HG02852 (cell line): ENCODE measurements at regions not wholly inside any gene's neighbourhood (a gene's known extent, or its start where the extent isn't known, plus 50 kb on each side); places are given as distances from the start of the nearest gene placed in this dataset.

ENCODE experiments used
- ATAC-seq: cut with Tn5 transposase; IDR thresholded peaks from one replicate; pipeline ENCODE4 v1.9.1; 2021; ENCODE audit warnings: mild to moderate bottlenecking, moderate library complexity; ENCODE audit not compliant: unreplicated experiment

DNA sequence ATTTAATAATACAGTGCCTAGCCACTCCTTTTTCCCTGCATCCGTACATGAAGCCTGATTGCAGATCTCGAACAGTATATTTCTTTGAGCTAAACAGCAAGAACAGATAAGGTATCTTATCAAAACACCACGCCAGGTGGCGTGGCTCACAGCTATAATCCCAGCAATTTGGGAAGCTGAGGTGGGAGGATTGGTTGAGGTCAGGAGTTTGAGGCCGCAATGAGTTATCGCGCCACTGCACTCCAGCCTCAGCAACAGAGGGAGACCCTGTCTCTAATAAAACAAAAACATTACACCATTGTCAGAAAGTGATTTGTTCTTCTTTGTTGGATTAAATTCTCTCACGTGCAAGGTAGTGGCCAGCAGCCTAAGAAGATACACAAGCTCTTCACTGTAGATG, 291.2 kb upstream of the DMRT1 start:
- ATAC-seq = no peak

DNA sequence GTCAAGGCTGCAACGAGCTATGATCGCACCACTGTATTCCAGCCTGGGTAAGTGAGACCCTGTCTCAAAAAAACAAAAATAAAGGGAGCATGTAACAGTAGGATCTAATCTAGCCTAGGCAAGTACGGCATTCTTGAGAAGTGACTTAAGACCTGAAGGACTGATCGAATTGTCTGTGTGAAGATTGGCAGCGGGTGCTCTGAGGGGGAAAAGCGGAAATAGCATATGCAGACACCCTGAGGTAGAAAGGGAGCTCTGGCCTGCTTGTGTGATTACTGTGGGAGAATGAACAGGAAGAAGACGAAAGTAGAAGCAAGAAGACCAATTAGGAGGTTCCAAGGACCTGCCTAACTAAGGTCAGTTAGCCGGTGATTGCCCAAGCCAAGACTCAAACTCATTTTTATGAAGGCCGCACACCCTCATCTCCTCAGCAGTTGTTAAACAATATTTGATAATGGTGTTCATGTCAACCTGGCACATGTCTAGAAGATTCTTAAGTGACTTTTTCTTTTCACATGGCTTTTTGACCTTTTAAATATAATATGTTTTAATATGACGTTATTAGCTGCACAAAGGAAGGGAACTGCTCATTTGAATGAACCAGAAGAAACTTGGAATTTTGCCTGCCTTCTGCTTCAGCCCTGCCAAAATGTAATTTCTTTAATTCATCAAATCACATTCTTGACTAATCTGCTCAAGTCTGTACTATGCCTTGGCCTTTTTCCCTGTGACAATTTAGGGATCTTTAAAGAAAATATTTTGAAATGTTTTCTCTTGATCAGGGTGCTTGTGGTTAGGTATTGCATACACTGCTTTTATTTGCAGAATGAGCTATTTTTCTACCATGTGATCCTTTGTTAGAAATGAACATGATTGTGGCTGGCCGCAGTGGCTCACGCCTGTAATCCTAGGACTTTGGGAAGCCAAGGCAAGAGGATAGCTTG, 289.2 kb upstream of the DMRT1 start:
- no peak for ATAC-seq

DNA sequence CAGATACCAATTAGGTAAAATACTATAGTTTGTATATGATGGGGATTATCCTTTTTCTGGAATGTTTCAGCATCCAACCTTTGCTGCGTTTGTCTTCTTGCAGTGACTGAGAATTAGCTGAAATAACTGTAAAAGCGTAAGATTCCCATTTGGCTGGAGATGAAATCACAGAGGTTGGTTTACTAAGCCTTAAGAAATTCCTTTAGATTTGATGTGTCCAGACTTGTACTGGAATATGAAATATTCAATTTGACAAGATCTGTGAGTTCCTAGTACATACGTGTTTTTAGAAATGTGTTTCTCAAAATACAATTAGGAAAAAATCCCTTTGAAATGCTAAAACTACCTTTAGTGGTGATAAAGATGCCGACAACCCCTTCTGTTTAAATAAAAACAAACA, 286.0 kb upstream of the DMRT1 start:
- no peak for ATAC-seq

DNA sequence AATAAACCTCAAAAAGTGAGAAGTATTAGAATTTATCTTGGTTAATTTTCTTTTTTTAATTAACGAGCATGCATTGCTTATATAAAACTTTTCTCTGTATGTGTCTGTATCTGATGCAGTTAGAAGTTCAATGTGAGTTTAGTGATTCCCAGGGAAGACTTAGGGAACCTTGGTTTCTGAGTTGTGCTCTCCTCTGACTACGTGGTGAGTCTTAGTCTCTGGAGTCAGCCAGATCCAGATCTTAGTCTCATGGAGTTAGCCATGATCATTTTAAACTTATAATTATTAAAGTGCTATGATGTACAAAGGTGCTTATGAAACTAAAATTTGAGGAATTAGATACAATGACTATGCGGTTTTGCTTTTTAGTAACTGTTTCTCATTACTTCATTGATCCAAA, 285.3 kb upstream of the DMRT1 start:
- ATAC-seq = no peak

DNA sequence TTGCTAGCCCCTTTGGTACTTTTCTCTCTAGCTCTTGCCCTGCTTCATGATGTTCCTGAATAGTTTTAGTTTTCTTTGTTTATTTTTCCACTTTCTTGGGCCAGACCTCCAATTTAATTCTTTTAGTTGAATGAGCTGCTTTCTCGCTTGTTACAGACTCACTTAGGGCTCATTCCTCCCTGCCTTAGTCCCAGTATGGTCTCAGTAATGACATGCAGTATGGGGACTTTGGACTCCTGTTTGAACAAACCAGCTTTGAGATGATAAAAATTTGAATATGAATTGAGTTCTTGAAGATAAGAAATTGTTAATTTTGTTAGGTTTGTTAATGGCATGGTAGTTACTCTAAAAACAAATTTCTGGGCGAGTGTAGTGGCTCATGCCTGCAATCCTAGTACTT, 284.8 kb upstream of the DMRT1 start:
- no peak for ATAC-seq

DNA sequence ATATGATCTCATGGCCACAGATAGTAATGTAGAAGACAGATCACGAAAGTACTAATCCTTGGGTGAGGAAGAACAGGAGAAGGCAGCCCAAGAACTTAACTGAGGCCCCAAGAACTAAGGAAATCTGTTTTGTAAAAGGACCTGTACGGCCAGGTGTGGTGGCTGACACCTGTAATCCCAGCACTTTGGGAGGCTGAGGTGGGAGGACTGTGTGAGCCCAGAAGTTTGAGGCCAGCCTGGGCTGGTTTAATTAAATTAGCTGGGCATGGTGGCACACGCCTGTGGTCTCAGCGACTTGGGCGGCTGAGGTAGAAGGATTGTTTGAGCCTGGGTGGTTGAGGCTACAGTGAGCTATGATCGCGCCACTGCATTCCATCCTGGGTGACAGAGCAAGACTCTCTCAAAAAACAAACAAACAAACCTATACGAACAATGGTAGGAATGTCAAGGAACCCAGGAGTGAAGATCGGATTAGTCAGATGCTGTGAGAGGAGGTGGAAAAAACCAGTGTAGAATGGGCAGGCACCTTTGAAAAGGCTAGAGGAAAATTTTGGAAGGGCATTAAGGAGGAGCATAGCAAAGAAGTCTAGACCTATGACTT, 283.8 kb upstream of the DMRT1 start:
- ATAC-seq = no peak

DNA sequence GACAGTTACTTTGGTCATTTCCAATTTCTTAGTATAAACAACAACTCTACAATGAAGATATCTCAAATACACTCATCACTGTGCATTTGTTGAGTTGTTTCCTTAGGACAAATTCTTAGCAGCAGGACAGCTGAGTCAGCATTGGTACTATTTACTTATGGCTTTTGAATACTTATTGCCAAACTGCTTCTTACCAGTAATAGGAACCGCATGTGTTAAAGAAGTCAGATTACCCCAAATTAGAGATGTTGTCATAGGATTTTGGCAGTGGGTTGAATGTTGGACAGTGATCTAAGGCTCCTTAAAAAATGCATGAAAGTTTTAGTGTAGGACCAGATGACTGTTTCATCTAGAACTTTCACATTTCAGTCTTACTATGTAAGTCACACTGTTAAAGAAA, 280.1 kb upstream of the DMRT1 start:
- no peak for ATAC-seq

DNA sequence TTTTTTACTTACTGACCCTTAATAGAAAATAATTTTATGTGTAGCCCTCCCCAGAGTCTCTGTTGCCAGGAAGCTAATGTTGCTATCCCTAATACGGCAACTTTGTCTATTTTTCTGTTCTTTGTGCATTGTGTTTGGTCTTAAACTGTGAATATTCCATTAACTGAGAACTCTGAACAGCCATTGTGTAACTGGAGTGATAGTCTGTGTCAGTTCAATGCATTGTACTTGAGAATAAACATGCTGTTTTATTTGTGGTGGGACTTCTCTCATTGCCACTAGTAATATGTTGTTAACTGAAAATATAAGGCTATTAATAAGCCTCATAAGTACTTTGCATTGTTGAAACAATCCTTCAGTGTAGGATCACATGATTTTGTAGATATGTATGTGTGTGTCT, 278.3 kb upstream of the DMRT1 start:
- ATAC-seq = no peak

DNA sequence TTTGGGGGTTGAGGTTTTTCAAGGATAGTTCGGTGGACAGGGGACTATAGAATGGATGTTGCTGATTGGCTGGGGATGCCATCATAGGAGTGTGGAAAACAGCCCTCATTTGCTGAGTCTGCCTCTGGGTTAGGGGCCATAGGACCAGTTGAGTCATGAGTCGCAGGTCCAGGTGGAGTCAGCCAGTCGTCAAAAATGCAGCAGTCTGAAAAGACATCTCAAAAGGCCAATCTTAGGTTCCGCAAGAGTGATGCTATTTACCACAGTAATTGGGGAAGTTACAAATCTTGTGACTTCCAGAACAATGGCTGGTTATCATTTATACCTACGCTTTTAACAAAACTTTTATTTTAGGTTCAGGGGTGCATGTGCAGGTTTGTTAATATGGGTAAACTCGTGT, 276.0 kb upstream of the DMRT1 start:
- no peak for ATAC-seq

DNA sequence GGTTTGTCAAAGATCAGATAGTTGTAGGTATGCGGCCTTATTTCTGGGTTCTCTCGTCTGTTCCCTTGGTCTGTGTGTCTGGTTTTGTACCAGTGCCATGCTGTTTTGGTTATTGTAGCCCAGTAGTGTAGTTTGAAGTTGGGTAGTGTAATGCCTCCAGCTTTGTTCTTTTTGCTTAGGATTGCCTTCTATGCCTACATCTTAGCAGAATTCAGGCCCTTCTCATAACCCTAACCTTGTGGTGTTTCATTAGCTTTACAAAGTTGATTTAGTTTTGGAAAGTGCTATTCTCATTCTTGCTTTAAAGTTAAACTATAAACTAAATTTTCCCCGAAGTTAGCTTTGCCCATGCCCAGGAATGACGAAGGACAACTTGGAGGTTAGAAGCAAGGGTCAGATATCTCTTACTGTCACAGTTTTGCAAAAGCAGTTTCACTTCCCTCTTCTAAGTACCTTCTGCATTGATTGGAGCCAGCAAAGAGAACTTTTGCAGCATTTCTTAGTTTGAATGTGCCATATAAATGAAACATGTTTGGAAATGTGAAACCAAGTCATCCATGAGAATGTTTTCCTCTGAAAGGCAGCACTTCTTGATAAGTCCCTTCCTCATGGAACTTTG, 274.3 kb upstream of the DMRT1 start:
- peak; percentile 87 for ATAC-seq

DNA sequence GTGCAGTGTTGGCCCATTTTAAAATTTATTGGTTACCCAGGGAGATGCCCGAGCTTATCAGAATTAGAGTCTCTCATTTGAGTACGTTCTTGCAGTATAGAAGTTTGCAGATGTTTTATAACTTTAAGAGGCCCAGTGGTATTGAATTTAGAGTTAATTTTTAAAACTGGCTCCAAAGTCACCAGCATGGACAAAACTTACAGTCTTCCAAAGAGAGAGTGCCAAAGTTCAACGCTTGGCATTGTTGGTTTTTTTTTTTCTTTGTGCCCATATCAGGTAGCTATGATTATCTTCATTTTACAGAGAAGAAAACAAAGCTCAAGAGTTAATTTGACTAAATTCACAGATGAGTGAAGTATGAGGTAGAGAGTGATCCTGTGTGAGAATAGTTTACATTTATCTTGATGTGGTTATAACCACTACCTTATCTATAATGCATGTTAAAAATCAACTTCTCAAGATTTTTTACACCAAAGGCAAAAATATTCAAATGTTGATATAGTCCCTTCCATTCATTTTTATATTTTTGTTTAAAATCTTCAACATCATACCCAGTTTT, 273.7 kb upstream of the DMRT1 start:
- ATAC-seq = no peak

DNA sequence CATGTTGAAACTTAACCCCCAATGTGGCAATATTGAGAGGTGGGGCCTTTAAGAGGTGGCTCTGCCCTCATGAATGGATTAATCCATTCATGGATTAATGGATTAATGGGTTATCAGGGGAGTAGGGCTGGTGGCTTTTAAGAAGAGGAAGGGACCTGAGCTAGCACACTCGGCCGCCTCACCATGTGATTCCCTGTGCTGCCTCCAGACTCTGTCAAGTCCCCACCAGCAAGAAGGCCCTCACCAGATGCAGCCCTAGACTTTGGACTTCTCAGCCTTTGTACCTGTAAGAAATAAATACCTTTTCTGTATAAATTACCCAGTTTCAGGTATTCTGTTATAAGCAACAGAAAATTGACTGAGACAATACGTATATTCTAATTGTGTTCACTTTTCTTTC, 272.2 kb upstream of the DMRT1 start:
- ATAC-seq = no peak

DNA sequence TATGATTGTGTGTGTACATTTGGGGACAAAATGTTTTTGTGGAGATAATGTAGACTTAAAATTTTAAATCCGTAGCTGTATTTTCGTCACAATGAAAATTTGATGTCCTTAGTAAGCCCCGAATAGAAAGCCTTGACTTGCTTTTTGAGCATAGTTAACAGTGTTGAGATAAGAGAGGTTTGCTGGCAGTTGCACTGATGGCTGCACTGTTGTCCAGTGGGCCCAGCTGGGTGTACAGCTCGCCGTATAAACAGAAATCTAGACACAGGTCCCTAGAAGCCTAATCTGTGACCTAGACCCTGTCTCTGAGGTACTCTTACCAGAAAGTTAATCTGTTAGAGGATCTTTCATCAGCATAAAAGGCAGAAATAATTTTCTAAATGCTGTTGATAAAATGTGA, 271.3 kb upstream of the DMRT1 start:
- ATAC-seq = no peak

DNA sequence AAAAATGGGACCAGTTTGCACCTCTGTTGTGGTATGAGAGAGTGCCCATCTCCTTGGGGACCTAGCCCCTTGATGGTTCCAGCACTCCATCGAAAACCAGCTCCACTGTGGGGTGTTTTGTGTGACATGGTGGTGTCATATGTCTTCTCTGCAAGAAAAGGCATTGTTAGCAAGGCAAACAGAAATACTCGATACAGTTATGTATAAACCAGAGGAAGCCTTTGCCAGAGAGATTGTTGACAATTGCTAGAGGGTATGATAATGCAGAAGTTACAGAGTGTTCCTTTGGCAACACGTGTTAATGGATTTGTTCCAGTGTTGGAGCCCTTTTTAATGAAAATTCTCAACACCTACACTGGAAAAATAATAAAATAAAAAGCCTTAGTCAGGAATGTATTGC, 270.4 kb upstream of the DMRT1 start:
- ATAC-seq = no peak

DNA sequence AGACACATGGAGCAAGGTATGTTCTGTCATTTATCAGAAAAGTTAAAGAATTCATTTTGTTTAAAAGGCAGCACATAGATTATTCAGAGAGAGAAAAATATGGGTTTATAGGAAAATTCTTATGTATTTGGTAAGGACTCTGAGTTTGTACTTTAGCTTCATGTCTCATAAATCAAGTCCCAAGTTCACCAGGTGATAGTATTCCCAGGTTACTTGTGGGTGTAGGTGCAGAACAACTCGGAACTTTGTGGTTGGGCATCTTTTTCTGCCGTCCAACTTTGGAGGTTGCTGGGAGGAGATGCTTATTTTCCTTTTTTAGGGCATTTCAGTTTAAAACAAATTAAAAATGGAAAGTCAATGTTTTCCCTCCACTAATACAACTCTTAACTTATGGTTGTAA, 269.8 kb upstream of the DMRT1 start:
- no peak for ATAC-seq

DNA sequence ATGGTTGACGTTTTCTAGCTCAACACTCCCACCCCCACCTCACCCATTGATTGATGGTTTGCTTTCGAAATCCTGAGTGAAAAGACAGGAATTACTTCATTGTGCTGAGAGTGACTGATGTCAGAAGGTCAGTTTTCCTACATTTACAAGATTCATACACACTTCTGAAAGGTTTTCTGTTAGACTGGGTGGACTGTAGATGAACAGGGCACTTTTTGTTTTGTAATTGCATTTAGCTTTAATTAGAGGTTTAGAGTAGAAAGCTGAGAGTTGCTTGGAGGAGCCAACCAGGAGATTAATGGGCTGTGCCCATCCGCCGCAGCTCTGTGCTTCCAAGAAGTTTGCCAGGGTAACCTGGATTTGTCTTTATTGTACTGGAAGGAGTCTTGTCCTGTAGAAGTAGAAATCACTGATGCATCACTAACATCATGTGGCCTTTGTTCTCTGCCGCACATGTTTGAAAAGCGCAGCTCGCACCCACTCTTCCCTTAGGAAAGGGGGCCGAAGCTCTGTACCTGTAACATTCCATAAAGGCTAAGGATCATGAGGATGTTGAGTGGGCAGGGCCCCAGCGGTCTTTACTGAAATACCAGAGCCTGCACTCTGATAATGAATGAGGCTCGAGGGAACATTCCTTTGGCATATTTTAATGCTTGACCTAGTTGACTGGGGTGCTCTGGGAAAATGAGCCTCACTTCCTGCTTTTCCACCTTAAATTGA, 267.6 kb upstream of the DMRT1 start:
- ATAC-seq = no peak

DNA sequence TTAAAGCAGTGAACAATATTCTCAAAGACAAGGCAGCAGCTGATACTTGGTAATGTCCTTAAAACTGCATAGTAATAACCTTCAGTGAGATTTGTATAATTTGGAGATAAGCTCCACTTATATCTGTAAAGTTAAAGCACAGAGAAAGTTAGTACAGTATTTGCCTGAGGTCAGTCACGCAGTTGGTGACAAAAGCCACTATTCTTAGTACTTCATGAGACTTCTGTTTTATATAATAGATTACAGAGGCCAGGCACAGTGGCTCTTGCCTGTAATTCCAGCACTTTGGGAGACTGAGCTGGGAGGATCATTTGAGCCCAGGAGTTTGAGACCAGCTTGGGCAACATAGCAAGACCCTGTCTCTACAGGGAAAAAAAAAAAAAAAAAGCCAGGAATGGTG, 266.4 kb upstream of the DMRT1 start:
- ATAC-seq = no peak

DNA sequence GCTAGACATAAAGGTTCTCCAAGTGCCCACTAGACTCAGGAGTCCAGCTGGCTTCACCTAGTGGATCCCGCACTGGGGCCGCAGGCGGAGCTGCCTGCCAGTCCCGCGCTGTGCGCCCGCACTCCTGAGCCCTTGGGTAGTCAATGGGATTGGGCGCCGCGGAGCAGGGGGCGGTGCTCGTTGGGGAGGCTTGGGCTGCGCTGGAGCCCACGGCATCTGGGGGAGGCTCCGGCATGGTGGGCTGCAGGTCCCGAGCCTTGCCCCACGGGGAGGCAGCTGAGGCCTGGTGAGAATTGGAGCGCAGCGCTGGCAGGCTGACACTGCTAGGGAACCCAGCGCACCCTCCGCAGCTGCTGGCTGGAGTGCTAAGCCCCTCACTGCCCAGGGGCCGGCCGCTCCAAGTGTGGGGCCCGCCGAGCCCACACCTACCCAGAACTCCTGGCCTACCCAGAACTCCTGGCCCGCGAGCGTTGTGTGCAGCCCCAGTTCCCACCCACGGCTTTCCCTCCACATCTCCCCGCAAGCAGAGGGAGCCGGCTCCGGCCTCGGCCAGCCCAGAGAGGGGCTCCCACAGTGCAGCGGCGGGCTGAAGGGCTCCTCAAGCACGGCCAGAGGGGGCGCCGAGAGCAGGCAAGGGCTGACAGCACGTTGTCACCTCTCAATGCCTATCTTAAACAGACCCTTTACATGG, 260.7 kb upstream of the DMRT1 start:
- no peak for ATAC-seq

DNA sequence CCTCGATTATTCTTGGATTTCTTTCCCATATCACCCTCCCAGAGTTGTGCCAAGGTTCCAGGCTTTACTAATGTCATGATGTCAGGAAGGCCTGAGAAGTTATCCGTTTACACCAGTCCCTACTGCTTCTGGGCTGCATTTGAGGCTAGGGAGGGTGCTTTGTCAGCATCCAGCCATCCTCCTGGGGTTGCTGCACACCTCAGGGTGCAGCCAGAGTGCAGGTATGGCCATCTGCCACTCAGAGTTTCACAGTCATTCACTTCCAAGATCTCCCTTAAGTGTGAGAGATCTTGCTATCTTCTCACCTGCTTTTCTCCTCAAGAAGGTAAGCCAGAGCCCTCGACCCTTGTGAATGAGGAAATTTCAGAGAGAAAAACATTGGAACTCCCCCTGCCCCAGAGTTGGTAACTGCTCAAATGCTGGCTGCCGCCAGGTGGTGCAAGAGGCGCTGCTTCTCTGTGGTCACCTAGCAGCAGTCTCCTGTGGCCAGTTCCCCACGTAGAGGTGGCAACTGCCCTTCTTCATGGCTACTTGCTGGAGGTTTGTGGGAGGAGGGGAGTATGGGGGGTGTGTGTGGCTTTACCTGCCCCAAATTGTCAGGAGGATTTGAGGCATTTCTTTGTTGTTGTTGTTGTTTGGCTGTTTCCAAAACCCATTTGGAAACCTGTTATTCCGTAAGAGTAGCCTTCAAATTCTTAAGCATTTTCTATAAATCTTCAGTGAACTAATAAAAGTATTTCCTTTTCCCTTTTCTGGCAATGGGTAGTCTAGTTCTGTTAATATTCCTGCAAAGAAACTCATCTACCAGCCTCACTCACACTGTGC, 259.6 kb upstream of the DMRT1 start:
- ATAC-seq = no peak

DNA sequence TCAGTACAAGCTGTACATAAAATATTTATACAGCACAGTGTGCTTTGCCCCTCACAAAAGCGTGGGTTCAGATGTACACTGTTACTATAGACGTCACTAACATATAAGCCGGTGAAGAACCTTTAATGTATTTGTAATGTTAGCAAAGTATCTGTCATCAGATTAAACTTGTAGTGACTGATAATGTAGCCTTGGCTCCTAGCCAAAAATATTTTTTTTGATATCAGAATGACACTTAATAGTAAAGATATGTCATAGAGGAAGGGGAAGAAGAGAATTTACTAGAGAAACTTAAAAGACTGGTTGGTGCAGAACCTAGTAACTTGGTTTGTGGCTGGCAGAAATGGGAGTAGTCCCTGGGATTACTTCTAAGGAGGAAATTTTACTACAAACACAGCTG, 258.7 kb upstream of the DMRT1 start:
- ATAC-seq = no peak
